ENCODE measurements at regions not wholly inside any gene's neighbourhood (a gene's known extent, or its start where the extent isn't known, plus 50 kb on each side); places are given as distances from the start of the nearest gene placed in this dataset.
A peak's percentile ranks its signal among the peaks of the same experiment; 100 is the strongest.
"Not testable (repeated sequence)": the region's sequence is repeated elsewhere in the genome, so short reads cannot be mapped to it uniquely, and the experiment has no call there.

GRCh38 chr2:175326164-175326563, 144.7 kb upstream of the ATP5MC3 start:
- not testable (repeated sequence) for DNase-seq

- DNase-seq = no peak
These were observed 141.7 kb upstream of the ATP5MC3 start for GRCh38 chr2:175323162-175323561.

- DNase-seq = no peak
These were observed 137.0 kb upstream of the ATP5MC3 start for GRCh38 chr2:175318542-175318941.

- DNase-seq = no peak
These were observed 136.2 kb upstream of the ATP5MC3 start for GRCh38 chr2:175317751-175318150.

GRCh38 chr2:175312137-175312536, 130.6 kb upstream of the ATP5MC3 start:
- DNase-seq = no peak

- no peak for DNase-seq
These were observed 129.4 kb upstream of the ATP5MC3 start for GRCh38 chr2:175310813-175311504.

GRCh38 chr2:175309799-175310198, 128.3 kb upstream of the ATP5MC3 start:
- no peak for DNase-seq

GRCh38 chr2:175308005-175308404, 126.5 kb upstream of the ATP5MC3 start:
- no peak for DNase-seq

- DNase-seq = no peak
These were observed 123.0 kb upstream of the ATP5MC3 start for GRCh38 chr2:175304541-175304940.

- no peak for DNase-seq
These were observed 112.3 kb upstream of the ATP5MC3 start for GRCh38 chr2:175293776-175294175.

- DNase-seq = no peak
These were observed 111.7 kb upstream of the ATP5MC3 start for GRCh38 chr2:175293195-175293594.

- no peak for DNase-seq
These were observed 101.4 kb upstream of the ATP5MC3 start for GRCh38 chr2:175282886-175283285.

- peak; percentile 63 for DNase-seq
These were observed 100.8 kb upstream of the ATP5MC3 start for GRCh38 chr2:175282300-175282699.

- DNase-seq = no peak
These were observed 96.3 kb upstream of the ATP5MC3 start for GRCh38 chr2:175277772-175278171.

- no peak for DNase-seq
These were observed 94.0 kb upstream of the ATP5MC3 start for GRCh38 chr2:175275539-175275938.

- no peak for DNase-seq
These were observed 77.7 kb upstream of the ATP5MC3 start for GRCh38 chr2:175259164-175259563.

GRCh38 chr2:175256806-175257585, 75.5 kb upstream of the ATP5MC3 start:
- no peak for DNase-seq

- not testable (repeated sequence) for DNase-seq
These were observed 74.9 kb upstream of the ATP5MC3 start for GRCh38 chr2:175256391-175256790.

GRCh38 chr2:175253871-175254270, 72.4 kb upstream of the ATP5MC3 start:
- DNase-seq = peak; percentile 14

GRCh38 chr2:175251425-175252041, 70.0 kb upstream of the ATP5MC3 start:
- DNase-seq = peak; percentile 40

- no peak for DNase-seq
These were observed 65.6 kb upstream of the ATP5MC3 start for GRCh38 chr2:175247159-175247558.

- DNase-seq = no peak
These were observed 63.2 kb upstream of the ATP5MC3 start for GRCh38 chr2:175244697-175245096.

GRCh38 chr2:175241691-175242090, 60.2 kb upstream of the ATP5MC3 start:
- no peak for DNase-seq

- DNase-seq = not testable (repeated sequence)
These were observed 58.5 kb upstream of the ATP5MC3 start for GRCh38 chr2:175240033-175240432.
